ENCODE measurements at regions not wholly inside any gene's neighbourhood (a gene's known extent, or its start where the extent isn't known, plus 50 kb on each side); places are given as distances from the start of the nearest gene placed in this dataset.

DNA sequence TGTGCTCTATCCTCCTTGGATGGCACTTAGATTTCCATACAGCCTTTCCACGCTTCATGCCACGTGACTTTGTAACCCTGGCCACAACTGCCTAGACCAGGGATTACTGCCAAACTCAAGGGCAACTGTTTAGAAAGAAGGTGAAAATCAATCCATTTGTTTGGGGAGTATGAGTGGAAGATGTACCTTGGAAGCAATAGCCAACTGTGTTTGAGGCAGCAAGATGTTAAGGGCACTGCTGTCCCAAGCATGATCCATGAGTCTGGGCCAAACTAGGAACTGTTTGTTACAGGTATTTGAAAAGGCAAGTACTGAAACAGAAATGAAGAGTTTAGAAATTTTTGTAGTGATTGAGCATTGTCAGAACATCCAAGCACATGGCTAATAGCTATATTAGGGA lies 138.9 kb downstream of the CDC42EP3 start:
- no peak for DNase-seq
- Mint-ChIP-seq H3K36me3 (ENCODE audit: insufficient read depth) (no peaks in the 10 kb centered on the region), H3K4me1 (ENCODE audit: low read depth in 2 of 2) (peaks cover 4% of the 10 kb centered on the region in 2 donors), H3K4me3 (no peak overlapping the region), H3K27me3 (peaks cover 0 to 9% of the 10 kb centered on the region in 2 donors), H3K27ac (peak overlapping the region in 1 of 2 donors; percentile 35), H3K9me3 (no peaks in the 10 kb centered on the region)
- ATAC-seq (replicated peaks) = no peak

DNA sequence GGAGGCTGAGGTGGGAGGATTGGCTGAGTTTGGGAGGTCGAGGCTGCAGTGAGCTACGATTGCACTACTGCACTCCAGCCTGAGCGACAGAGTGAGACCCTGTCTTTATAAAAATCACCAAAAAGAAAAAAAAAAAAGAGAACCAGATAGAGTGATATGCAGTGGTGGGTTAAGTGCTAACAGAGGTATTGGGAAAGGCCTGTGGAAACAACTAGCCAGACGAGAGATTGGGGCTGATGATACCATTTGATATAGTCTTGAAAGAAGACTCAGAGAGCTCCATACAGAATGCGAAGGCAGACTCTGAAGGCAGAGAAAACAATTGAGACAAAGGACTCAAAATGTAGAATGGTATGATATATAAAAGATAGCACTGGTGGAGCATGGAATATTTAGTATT lies 134.1 kb downstream of the CDC42EP3 start:
- Mint-ChIP-seq H3K36me3 (ENCODE audit: insufficient read depth) (no peaks in the 10 kb centered on the region), H3K27ac (no peak overlapping the region), H3K4me3 (no peak overlapping the region), H3K4me1 (ENCODE audit: low read depth in 2 of 2) (peaks cover 4% of the 10 kb centered on the region in 2 donors), H3K27me3 (peaks cover 0 to 9% of the 10 kb centered on the region in 2 donors), H3K9me3 (no peaks in the 10 kb centered on the region)
- DNase-seq (no peak), ATAC-seq (replicated peaks) (no peak)

DNA sequence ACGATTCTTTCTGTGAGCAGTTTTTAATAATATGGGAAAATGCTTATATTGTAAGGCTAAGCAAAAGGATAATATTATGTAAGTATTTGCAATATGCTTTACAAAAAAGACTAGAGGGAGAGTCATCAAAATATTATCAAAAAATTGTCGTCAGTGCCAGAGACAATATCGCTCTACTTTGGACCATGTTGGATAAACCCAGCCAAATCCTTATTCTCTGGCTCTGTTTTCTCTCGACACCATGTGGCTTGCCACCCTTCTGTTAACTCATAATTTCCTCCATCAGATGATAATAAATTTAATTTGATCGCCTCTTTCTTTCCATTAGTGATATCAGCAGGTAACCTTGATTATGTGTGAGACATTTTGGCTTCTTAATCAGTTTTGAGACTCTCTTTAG lies 129.9 kb downstream of the CDC42EP3 start:
- H3K27me3 Mint-ChIP-seq = no peaks in the 10 kb centered on the region
- ATAC-seq (replicated peaks) (no peak), DNase-seq (no peak)
- H3K27ac Mint-ChIP-seq = no peak overlapping the region
- H3K9me3 Mint-ChIP-seq = no peaks in the 10 kb centered on the region
- H3K4me3 Mint-ChIP-seq = no peak overlapping the region
- no peaks in the 10 kb centered on the region for H3K36me3 Mint-ChIP-seq (ENCODE audit: insufficient read depth)
- H3K4me1 Mint-ChIP-seq (ENCODE audit: low read depth in 2 of 2) = peaks cover 0 to 5% of the 10 kb centered on the region in 2 donors

DNA sequence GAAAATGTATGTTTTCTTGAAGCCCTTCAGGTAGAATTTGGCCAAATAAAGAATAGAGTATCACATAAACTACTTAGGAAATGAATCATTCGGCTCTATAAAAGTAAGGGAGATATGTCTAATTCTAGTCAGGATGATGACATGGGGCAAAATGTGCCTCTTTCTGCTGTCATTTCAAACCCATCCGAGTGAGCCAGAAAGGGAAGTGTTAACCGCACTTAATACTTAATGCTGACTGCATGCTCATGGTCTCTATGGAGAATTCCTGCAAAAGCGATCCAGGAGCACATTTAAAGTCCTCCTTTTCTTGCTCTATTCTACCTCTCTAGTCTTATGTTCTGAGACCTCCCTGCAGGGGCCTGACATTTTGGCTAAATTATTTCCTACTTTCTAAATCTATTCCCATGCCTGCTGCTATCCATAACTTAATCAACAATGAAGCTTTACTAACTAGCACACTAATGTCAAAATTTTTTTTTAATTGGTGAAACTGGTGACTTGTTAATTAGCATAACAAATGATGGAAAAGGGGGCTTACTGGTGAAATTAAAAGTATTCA lies 127.4 kb downstream of the CDC42EP3 start:
- ATAC-seq (replicated peaks) (no peak), DNase-seq (no peak)
- Mint-ChIP-seq H3K4me3 (no peak overlapping the region), H3K4me1 (ENCODE audit: low read depth in 2 of 2) (peaks cover 0 to 3% of the 10 kb centered on the region in 2 donors), H3K9me3 (no peaks in the 10 kb centered on the region), H3K36me3 (ENCODE audit: insufficient read depth) (no peaks in the 10 kb centered on the region), H3K27me3 (no peaks in the 10 kb centered on the region), H3K27ac (no peak overlapping the region)

DNA sequence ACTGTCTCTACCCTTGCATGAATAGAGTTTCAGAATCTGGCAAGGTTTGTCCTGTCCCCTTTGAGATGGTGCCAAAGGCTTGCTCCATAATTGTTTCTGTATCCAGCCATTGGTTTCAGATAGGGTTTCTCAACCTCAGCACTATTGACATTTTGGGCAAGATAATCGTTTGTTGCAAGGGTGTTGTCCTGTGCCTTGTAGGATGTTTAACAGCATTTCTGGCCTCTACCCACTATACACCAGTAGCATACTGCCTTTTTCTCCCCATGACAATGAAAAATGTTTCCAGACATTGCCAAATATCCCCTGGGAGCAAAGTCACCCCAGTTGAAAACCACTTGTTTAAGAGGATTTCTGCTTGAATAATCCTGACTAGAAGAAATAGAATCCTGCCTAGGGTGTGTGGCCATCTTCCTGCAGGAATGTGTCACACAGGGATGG lies 126.8 kb downstream of the CDC42EP3 start:
- Mint-ChIP-seq H3K9me3 (no peaks in the 10 kb centered on the region), H3K4me1 (ENCODE audit: low read depth in 2 of 2) (peaks cover under 1 to 3% of the 10 kb centered on the region in 2 donors), H3K27me3 (no peaks in the 10 kb centered on the region), H3K36me3 (ENCODE audit: insufficient read depth) (no peaks in the 10 kb centered on the region), H3K27ac (no peak overlapping the region), H3K4me3 (no peak overlapping the region)
- ATAC-seq (replicated peaks) (no peak), DNase-seq (no peak)

DNA sequence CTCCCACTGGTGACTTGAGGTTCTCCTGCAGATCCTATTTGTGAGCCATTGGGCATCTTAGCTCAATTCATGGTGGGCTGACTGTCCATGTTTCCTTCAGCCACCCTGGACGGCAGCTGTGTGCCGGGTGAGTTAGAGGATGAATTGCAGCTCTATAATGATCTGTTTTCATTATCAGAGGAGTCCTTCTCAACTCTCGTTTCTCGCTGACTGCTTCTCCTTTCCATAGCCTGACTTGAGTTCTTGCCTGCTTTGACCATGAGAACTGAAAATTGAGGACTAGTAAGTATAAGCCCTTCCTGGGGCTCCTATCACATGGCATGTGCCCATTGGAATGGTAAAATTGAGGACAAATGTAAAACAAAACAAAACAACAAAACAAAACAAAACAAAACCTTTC lies 121.8 kb downstream of the CDC42EP3 start:
- Mint-ChIP-seq H3K9me3 (no peaks in the 10 kb centered on the region), H3K4me1 (ENCODE audit: low read depth in 2 of 2) (peaks cover 11 to 19% of the 10 kb centered on the region in 2 donors), H3K27me3 (no peaks in the 10 kb centered on the region), H3K36me3 (ENCODE audit: insufficient read depth) (peaks cover 3% of the 10 kb centered on the region), H3K27ac (no peak overlapping the region), H3K4me3 (no peak overlapping the region)
- DNase-seq (no peak), ATAC-seq (replicated peaks) (no peak)

DNA sequence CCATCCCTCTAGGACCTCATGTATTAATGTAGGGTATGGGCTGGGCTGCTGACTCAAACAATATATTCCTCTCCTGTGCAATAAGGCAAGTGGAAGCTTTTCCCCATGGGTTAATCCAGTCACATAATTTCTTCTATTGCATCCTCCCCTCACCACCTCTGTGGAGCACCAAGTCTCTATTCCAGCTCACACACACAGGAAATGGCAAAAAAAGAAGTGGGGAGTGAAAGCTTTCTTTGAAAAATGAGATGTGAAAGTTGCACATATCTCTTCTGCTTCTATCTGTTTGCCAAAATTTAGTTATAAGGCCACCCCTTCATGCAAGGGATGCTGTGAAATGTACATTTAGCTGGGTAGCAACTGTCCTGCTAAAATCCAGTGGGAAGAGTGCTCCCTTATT lies 121.3 kb downstream of the CDC42EP3 start:
- Mint-ChIP-seq H3K27ac (no peak overlapping the region), H3K27me3 (no peaks in the 10 kb centered on the region), H3K4me3 (no peak overlapping the region), H3K9me3 (no peaks in the 10 kb centered on the region), H3K4me1 (ENCODE audit: low read depth in 2 of 2) (peaks cover 11 to 19% of the 10 kb centered on the region in 2 donors), H3K36me3 (ENCODE audit: insufficient read depth) (peaks cover 3% of the 10 kb centered on the region)
- DNase-seq (no peak), ATAC-seq (replicated peaks) (no peak)

DNA sequence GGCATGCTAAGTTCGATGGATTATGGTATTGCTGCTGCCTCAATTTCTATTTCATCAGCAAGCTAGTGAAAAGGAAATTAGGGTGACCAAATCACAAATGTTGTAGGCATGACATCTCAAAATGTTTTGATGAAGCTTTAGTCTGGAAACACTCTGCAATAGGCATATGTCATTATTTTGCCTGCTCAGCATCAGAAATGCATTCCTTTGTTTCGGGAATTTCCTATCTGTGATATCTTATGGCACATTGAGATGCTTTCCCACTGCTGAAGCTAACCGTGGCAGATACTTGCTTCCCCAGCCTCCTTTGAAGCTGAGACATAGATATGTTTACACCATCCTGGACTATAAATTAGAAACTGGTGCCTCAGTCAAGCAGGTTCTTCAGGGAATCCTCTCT lies 119.7 kb downstream of the CDC42EP3 start:
- peaks cover 3% of the 10 kb centered on the region for H3K36me3 Mint-ChIP-seq (ENCODE audit: insufficient read depth)
- ATAC-seq (replicated peaks) (no peak), DNase-seq (no peak)
- H3K4me1 Mint-ChIP-seq (ENCODE audit: low read depth in 2 of 2) = peaks cover 8 to 19% of the 10 kb centered on the region in 2 donors
- H3K27me3 Mint-ChIP-seq = no peaks in the 10 kb centered on the region
- no peak overlapping the region for H3K4me3 Mint-ChIP-seq
- no peaks in the 10 kb centered on the region for H3K9me3 Mint-ChIP-seq
- H3K27ac Mint-ChIP-seq = peak overlapping the region in 1 of 2 donors; percentile 46

DNA sequence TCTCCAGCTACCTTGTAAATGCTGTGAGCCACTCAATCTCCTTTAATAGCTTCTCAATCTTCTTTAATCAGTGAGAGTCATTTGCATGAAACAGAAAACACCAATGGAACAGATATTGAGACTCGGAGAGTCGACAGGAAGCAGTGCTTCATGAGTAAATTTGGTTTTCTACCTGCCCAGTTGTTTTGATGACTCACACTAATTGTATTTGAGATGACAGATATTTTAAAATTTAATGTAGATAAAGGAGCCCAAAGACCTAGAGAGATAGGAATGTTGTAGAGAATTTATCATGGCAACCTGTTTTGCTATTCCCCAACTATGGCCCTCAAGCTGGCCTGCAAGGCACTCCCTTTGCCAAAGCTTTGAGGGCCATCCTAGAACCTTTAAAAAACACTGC lies 119.1 kb downstream of the CDC42EP3 start:
- H3K9me3 Mint-ChIP-seq = no peaks in the 10 kb centered on the region
- H3K36me3 Mint-ChIP-seq (ENCODE audit: insufficient read depth) = peaks cover 3% of the 10 kb centered on the region
- DNase-seq (no peak), ATAC-seq (replicated peaks) (no peak)
- no peaks in the 10 kb centered on the region for H3K27me3 Mint-ChIP-seq
- H3K4me1 Mint-ChIP-seq (ENCODE audit: low read depth in 2 of 2) = peaks cover 8 to 23% of the 10 kb centered on the region in 2 donors
- H3K27ac Mint-ChIP-seq = peak overlapping the region in 1 of 2 donors; percentile 46
- H3K4me3 Mint-ChIP-seq = no peak overlapping the region

DNA sequence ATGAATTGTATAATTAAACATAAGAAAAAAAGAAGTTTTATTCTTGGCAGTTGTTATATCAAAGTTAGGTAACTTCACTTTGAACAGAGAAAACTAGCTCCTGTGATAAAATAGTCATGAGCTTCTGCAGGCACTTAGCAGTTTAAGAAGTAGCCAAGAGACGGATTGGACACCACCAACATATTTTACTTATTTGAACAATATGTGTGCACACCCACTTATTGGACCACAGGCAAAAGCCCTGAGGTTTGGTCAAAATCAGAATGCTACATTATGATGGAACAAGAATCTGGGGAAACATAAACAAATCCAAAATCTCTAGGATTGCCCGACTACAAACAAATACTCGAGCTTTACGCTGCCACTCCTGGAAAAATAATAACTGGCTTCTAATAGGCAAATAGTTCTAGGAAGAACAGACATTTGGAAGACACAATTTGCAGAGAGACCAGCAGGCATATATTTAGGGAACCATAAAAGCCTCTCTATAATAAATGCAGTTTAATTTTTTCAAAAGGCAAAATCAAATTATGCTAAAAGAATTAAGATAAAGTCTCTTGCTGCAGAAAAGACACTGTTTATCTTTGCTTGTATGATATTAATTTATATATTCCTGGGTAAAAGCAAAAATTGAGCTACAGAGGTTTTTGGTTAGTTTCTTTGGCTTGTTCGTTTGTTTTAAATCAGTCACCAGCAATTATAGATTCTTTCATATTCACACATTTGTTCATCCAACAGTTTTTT lies 117.9 kb downstream of the CDC42EP3 start:
- H3K9me3 Mint-ChIP-seq = no peaks in the 10 kb centered on the region
- ATAC-seq (replicated peaks) (no peak), DNase-seq (no peak)
- H3K27ac Mint-ChIP-seq = no peak overlapping the region
- H3K4me1 Mint-ChIP-seq (ENCODE audit: low read depth in 2 of 2) = peaks cover 10 to 32% of the 10 kb centered on the region in 2 donors
- no peak overlapping the region for H3K4me3 Mint-ChIP-seq
- H3K27me3 Mint-ChIP-seq = no peaks in the 10 kb centered on the region
- H3K36me3 Mint-ChIP-seq (ENCODE audit: insufficient read depth) = peaks cover 3% of the 10 kb centered on the region

DNA sequence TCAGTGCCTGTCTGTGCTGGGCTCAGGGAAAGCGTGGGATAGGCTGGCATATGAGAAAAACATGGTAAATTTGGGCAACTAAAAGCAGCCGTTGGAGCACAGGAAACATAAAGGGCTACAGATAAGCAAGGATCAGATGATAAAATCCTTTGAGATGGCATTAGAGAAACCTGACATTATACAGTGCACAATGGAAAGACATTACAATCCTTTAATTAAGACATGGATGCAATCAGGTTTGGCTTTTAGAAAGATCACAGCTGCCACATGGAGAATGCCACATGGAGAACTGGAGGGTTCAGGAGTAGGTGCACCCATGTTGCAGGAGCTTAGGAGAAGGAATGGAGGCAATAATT lies 117.3 kb downstream of the CDC42EP3 start:
- ATAC-seq (replicated peaks) (no peak), DNase-seq (no peak)
- no peak overlapping the region for H3K4me3 Mint-ChIP-seq

DNA sequence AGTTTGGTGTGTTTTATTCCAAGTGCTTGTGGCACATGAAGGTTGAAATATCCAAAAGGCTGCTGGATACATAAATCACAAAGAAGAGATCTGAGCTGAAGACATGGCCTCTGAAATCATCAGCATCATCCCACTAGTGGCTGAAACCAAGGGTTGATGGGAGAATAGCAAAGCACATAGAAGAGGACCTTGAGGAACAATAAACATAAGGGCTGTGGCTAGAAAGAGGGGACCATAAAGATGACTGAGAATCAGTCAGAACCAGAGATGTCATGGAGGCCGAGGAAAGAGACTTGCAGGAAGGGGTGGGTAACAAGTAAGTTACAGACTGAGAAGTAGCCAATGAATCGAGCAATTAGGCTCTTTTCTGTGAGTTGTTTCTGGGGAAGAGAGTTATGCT lies 116.8 kb downstream of the CDC42EP3 start:
- H3K36me3 Mint-ChIP-seq (ENCODE audit: insufficient read depth) = peaks cover 3% of the 10 kb centered on the region
- H3K9me3 Mint-ChIP-seq = no peaks in the 10 kb centered on the region
- no peak for ATAC-seq (replicated peaks)
- H3K4me1 Mint-ChIP-seq (ENCODE audit: low read depth in 2 of 2) = peaks cover 12 to 33% of the 10 kb centered on the region in 2 donors
- no peaks in the 10 kb centered on the region for H3K27me3 Mint-ChIP-seq
- H3K27ac Mint-ChIP-seq = no peak overlapping the region
- DNase-seq = no peak
- no peak overlapping the region for H3K4me3 Mint-ChIP-seq

More for the DNA sequence above, 117.3 kb downstream of the CDC42EP3 start:
- H3K27ac Mint-ChIP-seq = no peak overlapping the region
- no peaks in the 10 kb centered on the region for H3K27me3 Mint-ChIP-seq
- no peaks in the 10 kb centered on the region for H3K9me3 Mint-ChIP-seq
- peaks cover 12 to 34% of the 10 kb centered on the region in 2 donors for H3K4me1 Mint-ChIP-seq (ENCODE audit: low read depth in 2 of 2)
- peaks cover 3% of the 10 kb centered on the region for H3K36me3 Mint-ChIP-seq (ENCODE audit: insufficient read depth)

DNA sequence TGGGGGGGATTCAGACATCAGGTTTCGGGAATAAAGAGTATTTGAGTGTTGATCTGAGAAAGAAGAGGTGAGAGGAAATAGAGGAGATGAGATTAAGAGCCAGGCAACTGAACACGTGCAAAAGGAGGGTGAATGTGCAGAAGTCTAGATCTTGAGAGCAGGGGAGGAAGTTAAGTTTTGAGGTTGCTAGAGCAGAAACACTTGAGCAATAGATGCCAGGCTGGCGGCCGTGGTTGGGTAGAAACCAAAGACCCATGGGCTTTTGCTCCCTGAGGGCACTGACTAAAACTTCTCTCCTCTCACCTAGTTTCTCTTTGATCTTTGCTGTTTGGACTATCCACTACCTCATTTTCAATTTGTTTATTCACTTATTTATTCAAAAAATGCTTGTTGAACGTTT lies 116.0 kb downstream of the CDC42EP3 start:
- Mint-ChIP-seq H3K27me3 (no peaks in the 10 kb centered on the region), H3K4me3 (no peak overlapping the region), H3K27ac (no peak overlapping the region), H3K36me3 (ENCODE audit: insufficient read depth) (peaks cover 3% of the 10 kb centered on the region), H3K9me3 (no peaks in the 10 kb centered on the region), H3K4me1 (ENCODE audit: low read depth in 2 of 2) (peaks cover 12 to 31% of the 10 kb centered on the region in 2 donors)
- DNase-seq = peak in 2 of 3 experiments; percentile 7 to 17
- peak; percentile 79 for ATAC-seq (replicated peaks)

DNA sequence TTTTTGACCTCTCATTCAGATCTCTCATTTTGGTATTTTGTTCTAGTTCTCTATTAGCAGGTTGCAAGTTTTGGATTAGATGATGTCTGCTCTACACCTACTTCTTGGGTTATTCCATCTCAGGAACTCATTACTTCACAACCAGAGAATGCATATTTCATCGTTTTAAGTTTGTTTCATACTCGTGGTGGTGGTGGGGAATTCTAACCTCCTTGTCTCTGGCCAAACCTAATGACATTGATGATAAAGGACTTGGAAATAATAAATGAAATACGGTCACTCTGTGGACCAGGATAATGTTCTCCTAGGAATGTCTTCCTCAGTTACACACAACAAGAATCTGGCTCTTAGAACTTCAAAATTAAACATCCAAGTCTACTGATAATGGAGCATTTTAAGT lies 115.2 kb downstream of the CDC42EP3 start:
- no peak for DNase-seq
- H3K9me3 Mint-ChIP-seq = no peaks in the 10 kb centered on the region
- no peak for ATAC-seq (replicated peaks)

More for the DNA sequence above, 115.2 kb downstream of the CDC42EP3 start:
- H3K27me3 Mint-ChIP-seq = no peaks in the 10 kb centered on the region
- H3K27ac Mint-ChIP-seq = no peak overlapping the region
- no peak overlapping the region for H3K4me3 Mint-ChIP-seq
- H3K36me3 Mint-ChIP-seq (ENCODE audit: insufficient read depth) = peaks cover 3% of the 10 kb centered on the region
- H3K4me1 Mint-ChIP-seq (ENCODE audit: low read depth in 2 of 2) = peaks cover 12 to 35% of the 10 kb centered on the region in 2 donors
